Naive thymus-derived CD4-positive, alpha-beta T cell (primary cell): ENCODE measurements at regions not wholly inside any gene's neighbourhood (a gene's known extent, or its start where the extent isn't known, plus 50 kb on each side); places are given as distances from the start of the nearest gene placed in this dataset.
A peak's percentile ranks its signal among the peaks of the same experiment; 100 is the strongest.

ENCODE experiments used
- ATAC-seq: fragments of 150-1000 bp; cut with Tn5 transposase; 2 replicates; pipeline ENCODE4 v1.10.0; 2021; ENCODE audit warnings: mild to moderate bottlenecking, moderate library complexity
- CTCF ChIA-PET: fragments of 350-600 bp; sonication (Branson Sonifier 250); formaldehyde crosslinking; loops from one replicate; lab custom pipeline; 2021; ENCODE audit warnings: antibody characterized with exemption; lab: Charles Lee
- POLR2A ChIA-PET: fragments of 350-600 bp; sonication (Branson Sonifier 250); formaldehyde crosslinking; loops from one replicate; lab custom pipeline; 2021; ENCODE audit warnings: antibody characterized with exemption, inconsistent platforms; lab: Charles Lee
- DNase-seq, 9 donors: peaks; one replicate each; pipeline versions ENCODE4 v3.0.0 to v3.0.0-alpha.2; 2020 to 2022; ENCODE audit warnings: mixed read lengths in 1 of 9
- H3K27ac ChIP-seq: one replicate; pipeline ENCODE4 v1.7.0; 2013; ENCODE audit warnings: mild to moderate bottlenecking, low read depth, low read length, moderate library complexity
- H3K27me3 ChIP-seq, 2 donors: one replicate each; pipeline ENCODE4 v1.7.0; 2013; ENCODE audit warnings: low read length in 2 of 2, mild to moderate bottlenecking in 2 of 2, moderate library complexity in 2 of 2; ENCODE audit not compliant: control insufficient read depth in 2 of 2, insufficient read depth in 2 of 2
- H3K36me3 ChIP-seq, 3 experiments: 1 replicate in 2 of 3; 2 replicates in 1 of 3; pipeline ENCODE4 v1.7.0; 2013; ENCODE audit warnings: low read length in 3 of 3, mild to moderate bottlenecking in 3 of 3, moderate library complexity in 1 of 3; ENCODE audit not compliant: insufficient read depth in 3 of 3, control insufficient read depth in 2 of 3
- H3K4me1 ChIP-seq, 2 donors: one replicate each; pipeline ENCODE4 v1.7.0; 2013; ENCODE audit warnings: low read length in 2 of 2, mild to moderate bottlenecking in 2 of 2, moderate library complexity in 1 of 2; ENCODE audit not compliant: control insufficient read depth in 2 of 2, insufficient read depth in 2 of 2
- H3K4me3 ChIP-seq: 2 replicates; pipeline ENCODE4 v1.7.0; 2013; ENCODE audit warnings: mild to moderate bottlenecking, low read length
- H3K9me3 ChIP-seq, 3 experiments: 1 replicate in 2 of 3; 2 replicates in 1 of 3; pipeline ENCODE4 v1.7.0; 2013; ENCODE audit warnings: low read length in 3 of 3; ENCODE audit not compliant: control insufficient read depth in 2 of 3
- H3K27ac Mint-ChIP-seq, 9 donors: one replicate each; pipeline ENCODE4 v1.8.0; 2020 to 2022; ENCODE audit warnings: mixed read lengths in 9 of 9, mild to moderate bottlenecking in 8 of 9, moderate library complexity in 5 of 9, inconsistent platforms in 2 of 9
- H3K27me3 Mint-ChIP-seq, 5 donors: one replicate each; pipeline ENCODE4 v1.8.0; 2021 to 2022; ENCODE audit warnings: mixed read lengths in 5 of 5, mild to moderate bottlenecking in 1 of 5
- H3K36me3 Mint-ChIP-seq, 5 donors: one replicate each; pipeline ENCODE4 v1.8.0; 2020 to 2022; ENCODE audit warnings: mixed read lengths in 5 of 5, mild to moderate bottlenecking in 3 of 5, inconsistent platforms in 1 of 5
- H3K4me1 Mint-ChIP-seq, 7 donors: one replicate each; pipeline ENCODE4 v1.8.0; 2020 to 2022; ENCODE audit warnings: mixed read lengths in 7 of 7, mild to moderate bottlenecking in 3 of 7, inconsistent platforms in 1 of 7
- H3K4me3 Mint-ChIP-seq, 10 donors: one replicate each; pipeline ENCODE4 v1.8.0; 2020 to 2022; ENCODE audit warnings: mild to moderate bottlenecking in 10 of 10, mixed read lengths in 10 of 10, moderate library complexity in 6 of 10, inconsistent platforms in 2 of 10
- H3K9me3 Mint-ChIP-seq, 11 donors: one replicate each; pipeline ENCODE4 v1.8.0; 2020 to 2022; ENCODE audit warnings: mixed read lengths in 11 of 11, mild to moderate bottlenecking in 4 of 11, inconsistent platforms in 1 of 11, moderate library complexity in 1 of 11
- intact Hi-C, 2 donors: fragments of 100-400 bp; cut with micrococcal nuclease; formaldehyde crosslinking; loops; one replicate each; pipeline ENCODE4 v1.15.1; 2023

DNA sequence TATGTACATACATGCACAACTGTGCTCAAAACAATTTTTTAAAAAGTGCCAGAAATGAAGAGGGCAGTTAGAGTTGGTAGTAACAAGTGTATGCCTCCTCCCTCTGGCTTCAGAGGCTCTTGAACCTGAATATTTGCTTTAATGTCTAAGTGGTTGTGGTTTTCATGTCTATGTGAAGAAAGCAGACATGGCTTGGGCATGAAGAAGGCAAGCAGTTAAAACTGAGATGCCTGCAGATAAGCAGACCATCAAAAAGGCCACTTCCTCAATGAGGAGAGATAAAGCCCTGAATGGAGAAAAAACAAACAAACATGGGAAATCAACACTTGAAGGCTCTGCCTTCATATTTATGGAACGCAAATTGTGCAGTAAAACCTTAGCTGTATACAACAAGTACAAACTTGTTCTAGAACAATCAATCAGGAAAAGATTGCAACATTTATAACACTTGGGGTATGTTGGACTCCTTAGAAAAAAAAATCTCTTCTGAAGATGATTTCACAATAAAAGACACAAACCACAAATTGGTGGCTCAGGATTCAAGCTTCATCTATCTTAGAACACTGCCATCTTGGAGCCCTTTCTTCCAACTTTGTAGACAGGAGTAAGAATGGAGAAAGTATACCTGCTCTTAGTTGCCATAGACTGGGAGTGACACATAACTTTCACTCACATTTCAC lies 52.7 kb upstream of the PLA2G4A start:
- no peaks in the 10 kb centered on the region for H3K36me3 Mint-ChIP-seq
- Histone ChIP-seq H3K36me3 (no peaks in the 10 kb centered on the region), H3K4me1 (no peaks in the 10 kb centered on the region), H3K9me3 (no peaks in the 10 kb centered on the region), H3K27ac (no peak overlapping the region), H3K27me3 (no peaks in the 10 kb centered on the region), H3K4me3 (no peak overlapping the region)
- no peak for DNase-seq
- ChIA-PET POLR2A (no interaction called here), CTCF (no interaction called here)
- H3K27me3 Mint-ChIP-seq: peaks cover 5 to 15% (median 9%) of the 10 kb centered on the region in 5 donors
- intact Hi-C loops: no loop called here
- H3K9me3 Mint-ChIP-seq: peaks cover 0 to 4% (median 0%) of the 10 kb centered on the region in 11 donors
- peak; percentile 57 for ATAC-seq
- H3K4me3 Mint-ChIP-seq: no peak overlapping the region
- H3K4me1 Mint-ChIP-seq: peaks cover 0 to 3% (median 0%) of the 10 kb centered on the region in 7 donors
- no peak overlapping the region for H3K27ac Mint-ChIP-seq

DNA sequence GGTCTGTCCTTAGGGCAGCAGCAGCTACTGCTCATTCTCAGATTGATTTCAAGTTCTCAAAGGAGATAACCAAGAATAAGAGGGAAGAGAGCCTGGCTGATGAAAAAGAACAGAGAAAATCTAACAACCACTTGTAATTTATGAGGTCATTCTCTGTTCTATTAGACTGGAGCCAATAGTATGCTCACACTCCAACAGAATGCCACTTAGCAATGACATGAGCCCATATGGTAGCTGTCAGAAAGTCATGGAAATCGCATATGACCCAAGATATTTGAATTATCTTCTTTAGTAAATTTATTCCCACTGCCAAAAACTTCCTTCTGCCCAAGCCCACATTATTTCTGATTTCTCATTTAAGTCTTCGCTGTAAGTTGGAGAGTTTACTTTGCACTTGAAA lies 53.7 kb upstream of the PLA2G4A start:
- H3K9me3 ChIP-seq: no peaks in the 10 kb centered on the region
- H3K36me3 Mint-ChIP-seq: no peaks in the 10 kb centered on the region
- CTCF ChIA-PET: no interaction called here
- no peaks in the 10 kb centered on the region for H3K27me3 ChIP-seq
- no peak overlapping the region for H3K4me3 ChIP-seq
- no peak overlapping the region for H3K4me3 Mint-ChIP-seq
- no peak overlapping the region for H3K27ac Mint-ChIP-seq
- peaks cover 5 to 15% (median 8%) of the 10 kb centered on the region in 5 donors for H3K27me3 Mint-ChIP-seq
- no peaks in the 10 kb centered on the region for H3K36me3 ChIP-seq
- no peak overlapping the region for H3K27ac ChIP-seq
- POLR2A ChIA-PET: no interaction called here
- intact Hi-C loops: no loop called here
- no peaks in the 10 kb centered on the region for H3K4me1 ChIP-seq
- peaks cover 0 to 4% (median 0%) of the 10 kb centered on the region in 11 donors for H3K9me3 Mint-ChIP-seq
- no peak for ATAC-seq
- DNase-seq: no peak
- peaks cover 0 to 3% (median 0%) of the 10 kb centered on the region in 7 donors for H3K4me1 Mint-ChIP-seq

GRCh38 chr1:186772228-186772627 lies 56.5 kb upstream of the PLA2G4A start:
- no peak for DNase-seq
- H3K9me3 Mint-ChIP-seq: peaks cover 0 to 4% (median 0%) of the 10 kb centered on the region in 11 donors
- H3K27ac ChIP-seq: no peak overlapping the region
- H3K27me3 ChIP-seq: no peaks in the 10 kb centered on the region
- ChIA-PET POLR2A (no interaction called here), CTCF (no interaction called here)
- peaks cover 0 to 3% (median 0%) of the 10 kb centered on the region in 7 donors for H3K4me1 Mint-ChIP-seq
- no peak overlapping the region for H3K27ac Mint-ChIP-seq
- H3K9me3 ChIP-seq: no peaks in the 10 kb centered on the region
- peaks cover 0 to 11% (median 8%) of the 10 kb centered on the region in 5 donors for H3K27me3 Mint-ChIP-seq
- H3K4me3 Mint-ChIP-seq: no peak overlapping the region
- no peaks in the 10 kb centered on the region for H3K4me1 ChIP-seq
- H3K36me3 Mint-ChIP-seq: no peaks in the 10 kb centered on the region
- H3K36me3 ChIP-seq: no peaks in the 10 kb centered on the region
- no peak for ATAC-seq
- intact Hi-C loops: no loop called here
- no peak overlapping the region for H3K4me3 ChIP-seq

GRCh38 chr1:186770421-186770820 lies 58.3 kb upstream of the PLA2G4A start:
- Mint-ChIP-seq H3K27ac (no peak overlapping the region), H3K4me1 (no peaks in the 10 kb centered on the region), H3K9me3 (peaks cover 0 to 1% (median 0%) of the 10 kb centered on the region in 11 donors), H3K4me3 (no peak overlapping the region), H3K27me3 (peaks cover 0 to 9% (median 5%) of the 10 kb centered on the region in 5 donors), H3K36me3 (no peaks in the 10 kb centered on the region)
- intact Hi-C loops: no loop called here
- CTCF ChIA-PET: no interaction called here
- Histone ChIP-seq H3K4me1 (no peaks in the 10 kb centered on the region), H3K9me3 (no peaks in the 10 kb centered on the region), H3K36me3 (no peaks in the 10 kb centered on the region), H3K27me3 (no peaks in the 10 kb centered on the region), H3K4me3 (no peak overlapping the region), H3K27ac (no peak overlapping the region)
- no peak for DNase-seq
- ATAC-seq: no peak
- POLR2A ChIA-PET: no interaction called here

- Mint-ChIP-seq H3K9me3 (no peaks in the 10 kb centered on the region), H3K36me3 (no peaks in the 10 kb centered on the region), H3K27me3 (peaks cover 0 to 9% (median 5%) of the 10 kb centered on the region in 5 donors), H3K27ac (no peak overlapping the region), H3K4me3 (no peak overlapping the region), H3K4me1 (no peaks in the 10 kb centered on the region)
- H3K4me3 ChIP-seq: no peak overlapping the region
- H3K9me3 ChIP-seq: no peaks in the 10 kb centered on the region
- ChIA-PET POLR2A (no interaction called here), CTCF (no interaction called here)
- DNase-seq (no peak), ATAC-seq (no peak)
- no peaks in the 10 kb centered on the region for H3K36me3 ChIP-seq
- no peak overlapping the region for H3K27ac ChIP-seq
- no peaks in the 10 kb centered on the region for H3K27me3 ChIP-seq
- H3K4me1 ChIP-seq: no peaks in the 10 kb centered on the region
- intact Hi-C loops: no loop called here
Measured at GRCh38 chr1:186768906-186769305, 59.8 kb upstream of the PLA2G4A start.

GRCh38 chr1:186765446-186765845 lies 63.3 kb upstream of the PLA2G4A start:
- Mint-ChIP-seq H3K4me1 (no peaks in the 10 kb centered on the region), H3K27me3 (peaks cover 0 to 4% (median 0%) of the 10 kb centered on the region in 5 donors), H3K4me3 (no peak overlapping the region), H3K9me3 (no peaks in the 10 kb centered on the region), H3K36me3 (no peaks in the 10 kb centered on the region), H3K27ac (no peak overlapping the region)
- ATAC-seq (no peak), DNase-seq (no peak)
- no peak overlapping the region for H3K27ac ChIP-seq
- no peaks in the 10 kb centered on the region for H3K4me1 ChIP-seq
- H3K4me3 ChIP-seq: no peak overlapping the region
- H3K27me3 ChIP-seq: no peaks in the 10 kb centered on the region
- intact Hi-C loops: no loop called here
- H3K36me3 ChIP-seq: no peaks in the 10 kb centered on the region
- H3K9me3 ChIP-seq: no peaks in the 10 kb centered on the region
- ChIA-PET CTCF (interaction anchor here (0.6 kb wide), 1 partner anchor 104 kb away, joined by 3 read pairs; no protein-coding TSS in a partner anchor), POLR2A (no interaction called here)

DNA sequence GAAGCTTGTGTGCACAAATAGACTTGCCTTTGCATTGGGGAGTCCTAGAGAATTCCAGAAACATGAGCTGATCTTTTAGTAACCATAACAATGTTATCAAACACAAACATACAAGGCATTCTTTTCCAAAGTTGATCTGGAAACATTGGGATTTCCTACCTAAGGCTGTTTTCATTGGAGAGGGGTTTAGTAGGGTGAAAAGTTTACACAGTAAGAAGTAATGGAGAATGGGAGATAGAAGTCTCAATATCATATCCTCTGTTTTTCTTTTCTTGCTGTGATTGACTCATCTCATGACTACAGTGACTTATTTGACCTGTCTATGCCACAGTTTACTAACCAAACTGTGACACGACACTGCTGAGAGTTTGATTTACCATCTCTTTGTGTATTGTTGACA lies 65.6 kb upstream of the PLA2G4A start:
- no peak overlapping the region for H3K27ac Mint-ChIP-seq
- DNase-seq: no peak
- CTCF ChIA-PET: no interaction called here
- H3K4me3 Mint-ChIP-seq: no peak overlapping the region
- no peaks in the 10 kb centered on the region for H3K4me1 ChIP-seq
- no peaks in the 10 kb centered on the region for H3K4me1 Mint-ChIP-seq
- POLR2A ChIA-PET: no interaction called here
- no peak overlapping the region for H3K4me3 ChIP-seq
- H3K27me3 Mint-ChIP-seq: peaks cover 0 to 3% (median 0%) of the 10 kb centered on the region in 5 donors
- no peaks in the 10 kb centered on the region for H3K36me3 Mint-ChIP-seq
- ATAC-seq: no peak
- H3K9me3 Mint-ChIP-seq: peaks cover 0 to 2% (median 0%) of the 10 kb centered on the region in 11 donors
- no peaks in the 10 kb centered on the region for H3K9me3 ChIP-seq
- H3K27me3 ChIP-seq: no peaks in the 10 kb centered on the region
- intact Hi-C loops: no loop called here
- H3K27ac ChIP-seq: no peak overlapping the region
- H3K36me3 ChIP-seq: no peaks in the 10 kb centered on the region
